ENCODE measurements at regions not wholly inside any gene's neighbourhood (a gene's known extent, or its start where the extent isn't known, plus 50 kb on each side); places are given as distances from the start of the nearest gene placed in this dataset.
"Not testable (repeated sequence)": the region's sequence is repeated elsewhere in the genome, so short reads cannot be mapped to it uniquely, and the experiment has no call there.

GRCh38 chr22:33221568-33221967, 163.4 kb upstream of the SYN3 start:
- DNase-seq (ENCODE audit: low read depth in 2 of 2) = no peak

DNA sequence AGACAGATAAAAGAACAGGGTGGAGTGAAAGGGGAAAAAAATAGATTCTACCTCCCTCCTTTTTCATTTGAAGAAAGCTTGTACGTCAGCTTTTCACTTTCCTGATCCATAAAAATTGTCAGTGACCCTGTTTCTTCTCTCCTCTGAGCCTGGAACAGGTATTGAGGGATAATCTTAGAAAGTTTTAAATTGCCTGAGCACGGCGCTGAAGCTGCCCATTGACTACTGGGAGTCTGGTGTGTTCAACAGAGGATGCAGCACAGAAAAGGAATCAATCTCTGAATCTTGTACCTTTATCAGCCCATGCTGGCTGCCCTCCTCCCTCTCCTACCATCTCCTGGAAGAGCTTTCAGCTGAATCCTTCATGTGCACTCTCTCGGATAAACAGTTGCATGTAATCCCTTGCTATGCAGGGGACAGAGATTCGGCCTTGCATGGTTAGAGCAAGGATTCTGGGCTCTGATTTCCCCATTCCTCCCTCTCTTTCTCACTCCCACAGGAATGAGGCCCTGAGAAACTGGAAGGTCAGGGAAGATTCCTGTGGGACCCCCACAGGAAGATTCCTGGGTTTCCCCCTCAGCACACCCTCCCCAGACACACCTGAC, 162.4 kb upstream of the SYN3 start:
- DNase-seq (ENCODE audit: low read depth in 2 of 2) = no peak

- no peak for DNase-seq (ENCODE audit: low read depth in 2 of 2)
Measured at GRCh38 chr22:33219648-33220384, 161.6 kb upstream of the SYN3 start.

DNA sequence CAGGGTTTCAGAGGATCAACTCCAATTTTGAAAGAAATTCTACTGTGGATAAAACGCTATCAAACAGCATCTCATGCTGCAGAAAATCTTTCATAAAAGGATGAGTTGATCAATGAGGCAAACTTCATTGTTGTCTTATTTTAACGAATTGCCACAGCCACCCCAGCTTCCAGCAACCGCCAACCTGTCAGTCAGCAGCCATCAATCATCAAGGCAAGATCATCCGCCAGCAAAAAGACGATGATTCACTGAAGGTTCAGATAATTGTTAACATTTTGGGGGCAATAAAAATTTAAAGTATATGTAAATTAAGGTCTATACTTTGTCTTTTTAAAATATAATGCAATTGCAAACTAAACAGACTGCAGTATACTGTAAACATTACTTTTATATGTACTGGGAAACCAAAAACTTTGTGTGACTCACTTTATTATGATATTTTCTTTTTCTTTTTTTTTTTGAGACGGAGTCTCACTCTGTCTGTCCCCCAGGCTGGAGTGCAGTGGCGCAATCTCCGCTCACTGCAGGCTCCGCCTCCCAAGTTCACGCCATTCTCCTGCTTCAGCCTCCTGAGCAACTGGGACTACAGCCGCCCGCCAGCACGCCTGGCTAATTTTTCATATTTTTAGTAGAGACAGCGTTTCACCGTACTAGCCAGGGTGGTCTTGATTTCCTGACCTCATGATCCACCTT, 155.3 kb upstream of the SYN3 start:
- no peak for DNase-seq (ENCODE audit: low read depth in 2 of 2)

DNA sequence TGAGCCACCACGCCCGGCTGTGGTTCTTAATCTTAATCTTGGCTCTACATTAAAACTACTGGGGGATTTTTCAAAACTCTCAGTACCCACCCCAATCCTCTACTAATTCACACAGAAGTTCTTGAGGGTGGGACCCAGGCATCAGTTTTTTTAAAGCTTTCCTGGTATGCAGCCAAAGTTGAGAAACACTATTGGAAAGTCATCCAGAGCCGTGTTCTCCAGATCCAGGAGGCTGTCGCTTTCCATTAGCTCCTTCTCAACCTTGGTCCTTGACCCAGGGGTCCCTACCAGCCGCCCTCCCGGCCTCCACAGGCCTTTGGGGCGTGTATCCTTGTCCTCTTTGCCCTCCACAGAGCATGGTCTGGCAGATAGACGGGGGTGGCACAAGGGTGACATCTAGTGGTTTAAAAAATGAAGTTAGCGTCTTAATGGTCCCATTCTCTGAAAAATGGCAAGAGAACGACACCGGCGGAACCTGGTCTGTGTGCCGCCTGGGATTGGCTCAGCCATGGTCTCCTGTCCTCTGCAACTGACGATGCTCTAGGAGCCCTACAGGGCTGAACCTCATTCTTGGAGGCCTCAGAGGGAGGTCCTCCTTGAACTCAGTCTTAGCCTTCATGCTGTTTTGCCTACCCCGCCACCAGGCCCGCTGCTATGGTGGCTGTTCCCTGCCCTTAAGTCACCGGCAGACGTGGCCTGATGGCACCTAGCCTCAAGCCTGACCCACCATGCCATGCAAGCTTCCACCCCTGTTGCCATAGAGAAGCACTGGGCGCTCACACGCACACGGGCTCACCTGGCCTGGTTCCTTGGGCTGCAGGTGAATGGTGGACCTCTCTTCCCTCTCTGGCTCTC, 152.0 kb upstream of the SYN3 start:
- DNase-seq (ENCODE audit: low read depth in 2 of 2) = peak in 1 of 2 experiments; percentile 4

DNA sequence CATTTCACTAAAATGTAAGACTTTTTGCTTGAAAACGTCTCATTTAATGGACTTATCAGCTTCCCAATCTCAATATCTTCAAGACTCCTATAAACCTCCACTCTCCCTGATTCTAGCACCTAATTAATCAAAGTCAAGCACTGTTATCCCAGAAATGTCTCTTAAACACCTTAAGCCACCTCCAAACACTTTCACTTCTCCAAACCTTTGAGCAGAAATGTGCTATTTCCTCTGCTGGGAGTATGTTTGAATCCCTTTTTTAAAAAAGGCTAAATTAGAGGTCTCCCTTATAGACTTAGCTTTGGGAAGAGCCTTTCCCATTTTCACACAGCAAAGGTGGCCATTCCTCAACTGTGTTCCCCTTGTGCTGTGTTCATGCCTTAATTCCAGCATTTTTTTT, 146.2 kb upstream of the SYN3 start:
- no peak for DNase-seq (ENCODE audit: low read depth in 2 of 2)

GRCh38 chr22:33202455-33202854, 144.3 kb upstream of the SYN3 start:
- DNase-seq (ENCODE audit: low read depth in 2 of 2) = no peak

DNA sequence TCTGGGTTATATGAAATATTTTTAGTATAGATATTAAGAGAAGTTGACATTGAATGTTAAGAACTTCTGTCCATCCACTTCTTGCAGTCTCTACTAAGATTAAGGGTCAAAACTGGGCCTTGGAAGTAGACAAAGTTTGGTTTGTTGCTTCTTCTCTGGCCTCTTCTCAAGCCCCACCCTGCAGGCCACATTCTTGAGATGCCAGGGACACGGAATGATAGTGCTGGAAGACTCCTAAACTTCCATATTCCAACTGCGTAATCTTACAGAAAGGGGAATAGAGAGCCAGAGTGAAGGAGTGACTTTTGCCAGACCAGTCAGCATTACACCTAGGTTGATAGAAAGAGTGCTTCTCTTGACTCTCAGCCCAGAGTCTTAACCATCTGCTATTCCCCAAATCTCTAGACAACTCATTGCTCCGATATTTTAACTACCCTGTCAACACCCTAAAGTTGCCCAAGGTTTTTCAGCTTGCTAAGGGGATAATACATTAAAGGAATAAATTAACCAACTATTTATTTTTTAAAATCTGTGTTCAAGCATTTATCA, 136.4 kb upstream of the SYN3 start:
- DNase-seq (ENCODE audit: low read depth in 2 of 2) = no peak

DNA sequence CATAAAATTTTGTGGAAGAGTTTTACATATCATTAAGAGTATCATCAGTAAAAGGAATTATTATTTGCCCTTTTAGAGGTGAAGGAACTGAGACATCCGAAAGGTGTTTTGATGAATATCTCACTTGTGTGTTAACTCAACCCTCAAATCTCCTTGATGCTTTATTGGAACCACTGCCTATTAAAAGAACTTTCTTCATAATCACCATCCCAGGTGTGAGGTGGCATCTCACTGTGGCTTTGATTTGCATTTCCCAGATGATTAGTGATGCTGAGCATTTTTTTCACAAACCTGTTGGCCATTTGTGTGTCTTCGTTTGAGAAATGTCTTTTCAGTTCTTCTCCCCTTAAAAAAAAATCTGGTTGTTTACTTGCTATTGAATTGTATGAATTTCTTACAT, 134.0 kb upstream of the SYN3 start:
- no peak for DNase-seq (ENCODE audit: low read depth in 2 of 2)

DNA sequence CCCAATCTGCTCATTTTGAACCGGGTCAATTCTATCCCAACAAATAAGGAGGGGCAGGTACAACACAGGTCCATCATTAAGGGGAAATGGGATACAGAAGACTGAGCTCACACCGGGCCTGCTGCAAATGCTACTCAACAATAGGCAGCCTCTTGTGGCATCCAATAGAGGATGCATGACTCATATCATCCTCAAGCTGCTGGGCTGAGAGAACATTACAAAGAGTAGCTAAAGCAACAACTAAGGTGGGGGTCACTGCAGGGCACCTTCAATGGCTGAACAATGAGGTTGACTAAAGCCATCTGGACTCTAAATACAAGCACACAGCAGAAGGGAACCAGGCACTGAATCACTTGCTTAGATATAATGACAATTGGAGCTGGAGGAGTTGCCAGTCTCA, 130.1 kb upstream of the SYN3 start:
- DNase-seq (ENCODE audit: low read depth in 2 of 2) = no peak

DNA sequence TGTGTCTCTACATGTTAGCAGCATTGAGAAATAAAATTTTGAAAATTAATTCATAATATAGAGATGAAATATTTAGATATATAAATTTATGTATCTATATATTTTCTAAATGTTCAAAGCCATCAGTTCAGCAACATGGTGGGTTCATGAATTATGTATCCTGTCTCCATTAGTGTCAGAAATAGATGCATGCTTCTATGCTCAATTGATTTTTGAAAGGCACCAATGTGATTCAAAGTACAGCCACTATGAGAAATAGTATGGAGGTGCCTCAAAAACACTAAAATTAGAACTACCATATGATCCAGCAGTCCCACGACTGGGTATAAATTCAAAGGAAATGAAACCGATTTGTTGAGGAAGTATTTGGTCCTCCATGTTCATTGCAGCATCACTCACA, 128.6 kb upstream of the SYN3 start:
- DNase-seq (ENCODE audit: low read depth in 2 of 2) = no peak

DNA sequence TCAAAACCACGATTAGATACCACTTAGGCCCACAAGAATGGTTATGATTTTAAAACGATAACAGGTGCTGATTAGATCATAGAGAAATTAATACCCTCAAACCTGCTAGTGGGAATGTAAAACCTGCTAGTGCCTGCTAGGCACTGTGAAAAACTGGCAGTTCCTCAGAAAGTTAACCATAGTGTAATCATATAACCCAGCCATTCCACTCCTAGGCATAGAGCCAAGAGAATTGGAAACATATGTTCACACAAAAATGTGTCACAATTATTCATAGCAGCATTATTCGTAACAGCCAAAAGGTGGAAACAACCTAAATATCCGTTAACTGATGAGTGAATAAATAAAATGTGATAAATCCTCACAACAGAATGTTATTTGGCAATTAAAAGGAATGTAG, 122.2 kb upstream of the SYN3 start:
- peak; percentile 13 to 18 for DNase-seq (ENCODE audit: low read depth in 2 of 2)

DNA sequence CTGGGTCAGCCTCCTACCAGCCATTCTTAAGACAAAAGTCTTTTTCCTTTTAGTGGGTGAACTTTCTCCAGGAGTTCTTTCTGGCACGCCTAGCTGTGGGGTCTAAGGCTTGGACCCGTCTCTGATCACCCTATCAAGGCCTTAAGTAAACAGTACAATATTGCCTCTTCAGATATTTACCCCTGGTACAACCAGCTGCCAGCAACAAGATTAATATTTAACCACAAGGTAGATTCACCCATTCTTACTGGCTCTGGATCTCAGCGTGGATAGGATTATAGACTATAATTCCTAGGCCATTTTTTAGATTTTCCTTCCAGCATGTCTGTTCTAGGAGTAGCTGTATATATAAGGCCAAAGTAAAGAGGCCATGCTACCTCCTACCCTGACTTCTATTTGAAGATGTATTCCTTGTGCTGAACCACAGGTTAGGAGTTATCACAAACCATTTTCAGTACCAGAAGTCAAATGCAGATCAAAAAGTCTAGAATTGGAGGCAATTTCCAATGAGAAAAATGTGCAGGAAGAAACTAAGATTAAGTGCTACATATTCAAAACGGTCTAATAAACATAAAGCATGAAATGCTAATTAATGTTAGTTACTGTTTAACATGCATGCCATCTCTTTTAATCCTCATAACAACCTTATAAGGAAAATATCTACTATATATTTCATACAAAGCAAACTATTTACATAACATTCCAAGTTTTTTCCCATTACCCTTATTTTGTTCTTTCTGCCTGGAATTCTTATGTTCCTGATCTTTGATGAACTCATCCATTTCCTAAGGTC, 110.0 kb upstream of the SYN3 start:
- no peak for DNase-seq (ENCODE audit: low read depth in 2 of 2)

- no peak for DNase-seq (ENCODE audit: low read depth in 2 of 2)
Measured at GRCh38 chr22:33166206-33166605, 108.0 kb upstream of the SYN3 start.

- DNase-seq (ENCODE audit: low read depth in 2 of 2) = no peak
Measured at GRCh38 chr22:33163815-33164214, 105.6 kb upstream of the SYN3 start.

DNA sequence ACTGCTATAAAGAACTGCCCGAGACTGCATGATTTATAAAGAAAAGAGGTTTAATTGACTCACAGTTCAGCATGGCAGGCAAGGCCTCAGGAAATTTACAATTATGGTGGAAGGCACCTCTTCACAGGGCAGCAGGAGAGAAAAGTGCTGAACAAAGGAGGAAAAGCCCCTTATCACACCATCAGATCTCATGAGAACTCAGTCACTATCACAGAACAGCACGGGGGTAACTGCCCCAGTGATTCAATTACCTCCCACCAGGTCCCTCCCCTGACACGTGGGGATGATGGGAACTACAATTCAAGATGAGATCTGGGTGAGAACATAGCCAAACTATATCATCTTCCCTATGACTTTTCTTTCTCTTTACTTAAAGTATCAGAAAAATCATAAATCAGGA, 104.0 kb upstream of the SYN3 start:
- DNase-seq (ENCODE audit: low read depth in 2 of 2) = no peak

DNA sequence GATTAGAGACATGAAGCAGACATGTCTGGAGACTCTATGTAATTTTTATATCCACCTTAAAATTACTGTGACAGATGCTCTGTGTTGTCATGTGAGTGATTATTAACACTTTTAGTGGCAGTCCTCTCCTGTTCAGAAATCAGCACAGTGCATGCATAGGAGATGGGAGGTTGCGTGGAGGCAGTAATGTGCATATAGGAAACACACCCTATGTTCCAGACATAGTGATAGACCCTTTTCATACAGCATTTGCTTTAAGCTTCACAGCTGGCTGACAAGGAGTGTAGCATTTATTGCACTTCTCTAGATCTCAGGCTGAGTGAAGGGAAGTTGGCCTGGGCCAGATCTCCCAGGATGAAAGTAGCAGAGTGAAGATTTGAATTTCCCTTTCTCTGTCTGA, 102.3 kb upstream of the SYN3 start:
- no peak for DNase-seq (ENCODE audit: low read depth in 2 of 2)

DNA sequence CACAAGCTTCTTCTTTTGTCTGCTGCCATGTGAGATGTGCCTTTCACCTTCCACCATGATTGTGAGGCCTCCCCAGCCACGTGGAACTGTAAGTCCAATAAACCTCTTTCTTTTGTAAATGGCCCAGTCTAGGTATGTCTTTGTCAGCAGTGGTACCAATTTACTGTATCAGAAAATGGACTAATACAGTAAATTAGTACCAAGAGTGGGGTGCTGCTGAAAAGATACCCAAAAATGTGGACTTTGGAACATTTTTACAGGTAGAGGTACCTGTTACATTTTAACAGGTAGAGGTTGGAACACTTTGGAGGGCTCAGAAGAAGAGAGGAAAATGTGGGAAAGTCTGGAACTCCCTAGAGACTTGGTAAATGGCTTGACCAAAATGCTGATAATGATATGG, 96.8 kb upstream of the SYN3 start:
- DNase-seq (ENCODE audit: low read depth in 2 of 2) = not testable (repeated sequence)

DNA sequence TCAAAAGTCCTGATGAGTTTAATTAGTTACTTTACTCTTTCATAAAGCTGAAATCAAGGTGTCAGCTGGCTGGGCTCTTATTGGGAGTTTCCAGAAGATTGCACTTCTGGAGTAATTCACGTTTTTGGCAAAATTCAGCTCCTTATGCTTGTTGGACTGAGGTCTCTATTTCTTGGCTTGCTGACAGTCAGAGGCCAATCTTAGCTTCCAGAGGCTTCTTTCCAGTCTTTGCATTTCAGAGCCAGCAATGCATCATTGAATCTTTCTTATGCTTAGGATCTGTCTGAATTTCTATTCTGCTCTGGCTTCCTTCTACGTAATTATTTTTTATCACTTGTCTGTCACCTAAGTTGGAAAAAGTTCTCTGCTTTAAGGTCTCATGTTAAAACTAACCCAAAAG, 91.4 kb upstream of the SYN3 start:
- no peak for DNase-seq (ENCODE audit: low read depth in 2 of 2)

- no peak for DNase-seq (ENCODE audit: low read depth in 2 of 2)
Measured at GRCh38 chr22:33144721-33145120, 86.5 kb upstream of the SYN3 start.
